ENCODE measurements at regions not wholly inside any gene's neighbourhood (a gene's known extent, or its start where the extent isn't known, plus 50 kb on each side); places are given as distances from the start of the nearest gene placed in this dataset.

DNA sequence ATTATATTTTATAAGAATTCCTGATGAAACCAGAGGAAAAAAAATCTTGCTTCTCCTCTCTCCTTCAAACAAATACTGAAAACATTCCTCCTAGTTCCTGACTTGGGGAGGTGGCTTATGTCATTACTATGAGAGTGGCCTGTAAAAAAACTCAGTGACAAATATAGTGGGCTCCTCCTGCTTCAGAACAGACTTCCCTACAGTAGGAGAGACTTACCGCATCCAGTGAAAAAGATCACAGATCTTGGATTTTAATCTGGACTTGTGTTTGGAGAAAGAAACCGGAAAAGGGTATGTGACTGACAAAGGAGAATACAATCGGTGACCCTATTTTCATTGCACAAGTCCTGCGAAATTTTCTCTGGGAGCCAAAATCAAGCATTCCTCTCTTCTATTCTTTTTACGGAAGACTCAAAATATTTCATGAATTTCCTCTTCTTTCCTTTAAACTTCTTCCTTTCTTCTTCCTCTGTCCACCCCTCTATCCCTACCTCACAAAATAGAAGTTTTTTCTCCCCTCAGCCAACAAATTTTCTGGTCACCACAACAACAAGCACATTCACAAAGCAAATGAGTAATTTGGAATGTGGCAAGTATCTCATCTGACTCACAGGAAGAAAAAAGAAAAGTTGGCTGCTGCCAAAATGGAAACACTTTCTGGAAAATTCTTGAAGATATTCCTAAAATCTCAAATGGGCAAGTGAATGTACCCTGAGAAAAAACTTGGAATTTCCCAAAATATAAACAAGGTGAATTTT, 185.1 kb upstream of the CDKN3 start:
- DNase-seq = no peak

DNA sequence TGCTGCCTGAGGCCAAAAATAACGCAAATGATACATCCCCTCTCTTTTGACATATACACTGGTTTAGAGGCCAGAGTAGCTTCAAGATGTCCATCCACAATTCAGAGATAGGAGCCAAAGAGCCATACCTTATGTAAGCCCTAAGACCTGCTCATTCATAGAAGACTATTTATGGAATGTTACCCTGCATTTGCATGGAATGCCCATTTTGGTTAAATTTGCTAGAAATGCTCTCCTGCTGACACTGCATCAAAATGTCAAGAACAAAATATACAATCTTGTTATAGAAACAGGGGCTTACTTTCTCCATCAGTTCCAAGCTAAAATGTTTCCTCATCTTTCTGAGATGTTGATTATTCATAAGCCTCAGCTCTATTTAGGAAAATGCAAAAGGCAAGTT, 183.3 kb upstream of the CDKN3 start:
- no peak for DNase-seq

DNA sequence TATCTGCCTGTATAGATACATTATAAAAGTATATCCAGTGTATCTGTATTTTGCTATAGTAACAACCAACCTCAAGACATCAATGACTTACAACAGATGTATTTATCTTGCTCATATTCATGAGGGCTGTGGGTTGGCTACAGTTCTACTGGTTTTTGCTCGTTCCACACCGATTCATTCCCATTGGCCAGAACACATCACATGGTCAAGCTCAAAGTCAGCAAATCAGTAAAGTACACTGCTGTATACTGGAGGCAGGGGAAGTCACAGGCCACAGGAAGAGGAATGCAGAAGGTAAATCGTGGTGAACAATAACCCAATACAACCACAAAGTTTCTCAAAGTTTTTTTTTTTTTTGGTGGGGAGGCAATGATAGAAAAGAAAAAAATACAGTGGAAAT, 180.0 kb upstream of the CDKN3 start:
- no peak for DNase-seq

DNA sequence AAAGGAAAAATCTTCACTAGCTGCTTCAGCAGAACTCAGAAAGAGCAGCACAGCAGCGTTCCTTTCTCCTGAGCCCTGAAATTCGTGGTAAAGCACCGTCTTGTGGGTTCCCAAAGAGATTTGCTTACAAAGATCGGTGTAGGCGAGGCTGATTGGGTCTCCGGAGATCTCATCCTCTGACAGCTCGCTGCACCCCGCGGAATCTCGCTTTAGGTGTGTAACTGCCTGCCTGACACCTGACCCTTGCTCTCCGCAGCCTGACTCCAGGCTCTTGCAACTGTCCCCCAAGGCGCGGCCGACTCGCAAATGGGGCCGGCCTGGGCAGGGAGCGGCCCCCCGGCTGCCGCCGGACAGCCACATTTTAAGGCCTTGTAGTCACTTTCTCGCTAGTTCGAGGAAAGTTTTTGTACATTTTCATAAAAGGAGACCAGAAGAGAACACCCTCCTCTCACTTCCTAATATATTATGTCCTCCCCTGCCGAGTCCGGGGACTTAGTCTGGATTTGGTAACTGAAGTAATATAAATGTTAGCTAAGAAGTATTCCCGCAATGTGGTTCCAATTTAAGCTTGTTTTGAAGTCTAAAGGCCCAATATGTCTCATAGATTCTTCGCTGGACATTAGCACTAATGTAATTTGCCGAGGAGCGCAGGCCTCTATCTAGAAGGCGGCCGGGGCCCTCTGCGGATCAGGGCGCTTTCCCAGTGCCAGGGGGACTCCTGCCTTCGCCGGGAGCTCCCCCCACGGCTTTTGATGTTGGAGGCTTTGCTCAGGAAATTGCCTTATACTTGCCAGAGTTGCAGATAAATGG, 177.3 kb upstream of the CDKN3 start:
- DNase-seq = no peak

DNA sequence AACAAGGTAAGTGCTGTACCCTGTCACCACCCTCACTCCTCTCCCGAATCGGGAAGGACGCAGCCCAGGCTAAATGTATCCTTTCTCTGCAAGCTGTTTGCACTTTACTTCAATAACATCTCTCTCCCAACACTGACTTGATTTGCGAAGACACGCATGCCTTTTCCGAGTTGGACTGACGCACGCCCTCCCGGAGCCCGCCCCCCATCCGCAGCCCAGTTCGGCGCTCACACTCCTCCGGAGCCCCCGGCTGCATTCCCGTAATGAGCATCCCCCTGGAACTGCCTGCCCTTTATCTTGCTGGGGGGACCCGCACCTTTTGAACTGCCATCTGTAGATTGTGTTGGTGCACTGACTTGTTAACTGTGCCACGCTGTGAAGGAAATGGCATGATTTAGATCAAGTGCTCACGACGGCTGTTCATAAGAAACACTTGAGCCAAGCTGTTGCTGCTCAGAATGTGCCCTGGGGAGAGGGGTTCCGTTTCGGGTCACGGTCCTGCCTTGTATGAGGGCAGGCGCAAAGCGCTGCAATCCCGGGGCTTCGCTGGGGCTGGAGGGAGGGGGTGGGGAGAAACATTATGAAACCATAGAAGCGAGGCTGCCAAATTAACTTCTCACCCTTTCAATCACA, 176.6 kb upstream of the CDKN3 start:
- no peak for DNase-seq

DNA sequence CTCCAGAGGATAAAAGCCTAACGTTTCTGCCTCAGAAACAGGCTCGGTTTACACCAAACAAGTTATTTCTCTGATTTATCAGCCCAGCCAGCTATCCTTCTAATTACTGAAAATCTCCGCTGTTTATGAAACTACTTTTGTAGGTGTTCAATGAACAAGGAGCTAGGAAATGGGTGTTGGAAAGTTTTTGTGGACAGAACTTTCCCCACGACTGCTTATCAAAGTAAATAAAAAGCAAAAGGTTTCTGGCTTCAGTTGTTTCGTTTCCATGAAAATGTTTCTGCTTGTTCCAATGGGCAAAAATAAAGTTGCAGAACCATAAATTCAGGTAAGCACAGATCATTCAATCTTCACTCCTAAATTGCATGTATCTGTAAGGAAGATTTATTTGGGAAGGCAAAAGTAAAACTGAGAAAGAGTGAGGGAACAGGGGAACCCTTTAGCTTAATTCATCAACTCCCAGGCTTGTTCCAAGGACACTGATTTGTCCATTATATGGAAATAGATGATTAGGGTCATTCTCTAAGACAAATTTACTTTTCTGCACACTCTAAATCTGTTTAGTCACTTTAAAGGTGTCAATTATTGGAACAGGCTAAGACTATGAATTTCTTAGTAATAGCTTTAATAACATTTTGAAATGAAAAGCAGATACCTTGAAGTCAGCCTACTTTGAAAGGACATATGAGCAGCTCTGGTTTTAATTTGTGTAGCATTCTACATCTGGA, 175.9 kb upstream of the CDKN3 start:
- no peak for DNase-seq

DNA sequence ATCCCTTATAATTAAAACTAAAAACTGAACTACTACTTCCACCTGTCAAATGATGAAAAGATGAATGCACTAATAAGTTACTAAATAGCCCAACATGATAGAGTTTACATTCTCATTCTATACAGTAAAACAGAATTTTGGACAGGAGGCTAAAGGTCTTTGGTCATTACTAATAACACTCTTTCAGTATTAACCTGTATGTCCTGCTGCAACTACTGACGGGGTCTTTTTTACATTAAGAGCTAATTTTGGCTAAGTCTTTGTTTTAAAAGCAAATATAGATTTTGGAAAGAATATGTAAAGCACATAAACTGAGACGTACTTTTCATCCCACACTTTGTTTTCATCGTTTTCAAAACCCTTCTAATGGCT, 175.4 kb upstream of the CDKN3 start:
- no peak for DNase-seq

DNA sequence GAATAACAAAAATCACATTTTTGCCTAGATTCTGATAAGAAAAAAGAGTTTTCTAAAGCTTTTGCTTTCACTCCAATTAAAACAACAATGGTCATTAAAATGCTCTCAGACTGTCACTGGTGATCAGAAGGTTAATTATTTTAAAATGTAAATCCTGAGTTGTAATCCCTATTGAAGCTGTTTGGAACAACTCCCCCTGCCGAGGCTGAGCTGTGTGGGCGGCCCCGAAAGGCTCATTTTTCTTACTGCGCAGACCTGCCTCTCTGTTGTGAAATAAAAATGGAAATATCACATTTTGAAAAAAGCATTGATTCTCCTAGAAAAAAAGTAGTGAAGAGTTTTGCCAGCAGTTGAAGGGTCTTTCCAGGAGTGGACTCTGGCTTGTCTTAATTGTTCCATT, 174.8 kb upstream of the CDKN3 start:
- no peak for DNase-seq

DNA sequence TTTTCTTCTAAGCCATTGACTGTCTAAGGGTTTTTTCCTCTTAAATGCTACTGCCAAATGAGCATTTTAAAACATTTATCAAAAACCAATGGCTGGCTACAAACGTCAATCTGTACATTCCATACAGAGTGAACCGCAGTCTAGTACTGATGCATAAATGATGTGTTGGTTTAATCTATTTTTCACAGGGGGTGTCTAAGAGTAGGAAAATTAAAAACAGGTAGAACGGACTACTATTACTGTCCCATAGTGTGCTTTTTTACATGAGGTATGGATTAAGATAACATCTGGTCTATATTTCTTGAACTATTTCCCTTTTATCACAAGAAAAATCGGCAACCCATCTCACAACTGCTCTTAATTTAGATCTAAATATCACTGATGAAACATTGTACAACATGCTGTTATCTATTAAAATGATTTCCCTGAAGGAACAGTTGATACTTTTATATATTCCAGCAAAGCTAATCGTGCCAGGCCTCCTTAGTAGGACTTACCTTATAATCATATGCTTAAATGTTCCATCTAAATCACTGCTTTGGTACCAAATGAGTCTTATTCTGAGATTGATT, 172.9 kb upstream of the CDKN3 start:
- no peak for DNase-seq

DNA sequence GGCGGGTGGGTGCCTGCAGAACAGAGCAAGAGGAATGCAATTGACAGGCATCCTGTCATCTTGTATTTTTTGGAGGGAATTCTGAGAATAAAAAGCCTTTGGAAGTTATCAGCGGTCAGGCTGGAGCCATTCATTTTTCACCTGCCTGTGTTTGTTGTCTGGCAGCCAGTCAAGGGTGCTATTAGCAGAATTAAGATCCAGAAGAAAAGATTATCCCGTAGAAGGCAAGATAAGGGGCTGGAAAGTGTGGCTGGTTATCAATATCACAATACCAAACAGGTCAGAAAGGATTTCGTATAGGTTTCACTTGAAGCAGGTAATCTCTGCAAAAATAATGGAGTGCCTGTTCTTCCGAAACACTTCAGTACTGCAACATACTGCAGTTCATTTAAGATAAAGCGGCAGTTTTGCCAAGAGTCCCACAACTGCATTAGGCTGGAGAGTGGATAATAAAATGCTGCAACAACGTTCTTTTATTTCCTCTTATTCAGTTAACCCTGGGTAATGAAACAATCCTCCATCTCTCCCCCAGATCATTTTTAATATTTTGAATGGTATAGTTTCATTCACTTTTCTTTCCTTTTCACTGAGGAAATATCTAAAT, 171.2 kb upstream of the CDKN3 start:
- DNase-seq = no peak

DNA sequence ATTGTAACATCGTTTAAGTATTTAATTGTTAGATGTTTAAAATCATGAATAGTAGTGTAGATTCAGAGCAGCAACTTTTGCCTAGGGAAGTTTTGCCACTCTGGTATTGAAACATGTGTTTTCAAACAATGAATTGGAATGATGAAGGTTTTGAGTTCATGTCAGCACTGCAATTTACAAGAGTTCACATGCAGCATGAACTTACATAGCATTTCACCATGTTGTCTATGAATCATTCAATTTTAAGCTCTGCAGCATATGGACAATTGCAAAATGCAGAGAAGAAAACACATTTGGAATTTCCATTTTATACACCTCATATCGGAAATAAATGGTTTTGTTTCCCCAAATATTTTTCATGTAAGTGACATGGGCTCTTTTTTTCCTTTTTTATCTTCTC, 170.7 kb upstream of the CDKN3 start:
- DNase-seq = no peak

DNA sequence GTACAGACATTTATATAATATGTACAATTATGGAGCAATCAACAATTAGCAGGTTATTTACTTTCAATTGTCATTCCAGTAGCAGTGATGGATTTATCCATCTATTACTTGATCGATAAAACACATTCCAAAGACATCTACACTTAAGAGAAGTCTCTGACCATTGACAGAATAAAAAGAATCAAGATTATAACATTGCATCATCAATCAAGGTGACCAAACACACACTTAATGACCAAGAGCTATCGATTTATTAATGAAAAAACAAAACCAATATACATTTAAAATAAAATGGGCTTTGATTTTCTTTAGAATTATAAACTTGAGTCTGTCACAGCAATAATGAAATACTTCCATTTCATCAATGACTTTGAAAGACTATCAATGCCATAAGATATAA, 170.2 kb upstream of the CDKN3 start:
- no peak for DNase-seq

DNA sequence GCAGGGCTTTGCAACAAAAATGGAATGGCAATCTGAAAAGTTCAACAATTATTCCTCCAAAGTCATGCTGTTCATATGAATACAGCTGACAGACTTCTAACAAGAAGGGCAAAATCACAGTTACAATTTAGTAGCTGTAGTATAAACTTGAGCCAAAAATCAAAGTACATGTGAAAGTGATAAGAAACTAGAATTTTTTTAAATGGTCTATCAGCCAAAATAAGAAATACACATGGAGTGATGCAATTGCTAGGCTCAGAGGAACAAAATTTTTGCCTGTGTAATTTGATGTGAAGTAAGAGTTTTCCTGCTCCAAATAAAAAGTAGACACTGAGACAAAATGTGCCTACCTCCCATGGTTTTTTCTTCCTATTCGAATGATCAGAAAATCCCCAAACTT, 167.7 kb upstream of the CDKN3 start:
- DNase-seq = no peak

DNA sequence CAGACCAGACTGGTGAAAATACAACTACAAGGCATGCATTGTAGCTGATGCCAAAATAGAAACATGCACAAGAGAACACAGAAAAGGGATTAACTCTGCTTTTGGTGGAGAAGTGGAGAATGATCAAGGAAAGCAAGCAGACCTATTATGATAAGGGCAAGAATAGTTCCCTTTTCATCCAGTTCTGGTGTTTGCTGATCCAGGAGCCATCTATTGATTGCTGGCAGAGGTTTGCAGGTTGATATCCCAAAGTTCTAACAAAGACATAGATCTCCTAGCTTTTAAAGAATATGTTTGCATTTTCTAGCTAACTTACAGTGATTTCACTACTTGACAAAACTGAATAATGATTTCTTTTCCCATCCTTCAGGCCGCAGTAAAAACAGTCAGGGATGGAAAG, 166.2 kb upstream of the CDKN3 start:
- DNase-seq = no peak

DNA sequence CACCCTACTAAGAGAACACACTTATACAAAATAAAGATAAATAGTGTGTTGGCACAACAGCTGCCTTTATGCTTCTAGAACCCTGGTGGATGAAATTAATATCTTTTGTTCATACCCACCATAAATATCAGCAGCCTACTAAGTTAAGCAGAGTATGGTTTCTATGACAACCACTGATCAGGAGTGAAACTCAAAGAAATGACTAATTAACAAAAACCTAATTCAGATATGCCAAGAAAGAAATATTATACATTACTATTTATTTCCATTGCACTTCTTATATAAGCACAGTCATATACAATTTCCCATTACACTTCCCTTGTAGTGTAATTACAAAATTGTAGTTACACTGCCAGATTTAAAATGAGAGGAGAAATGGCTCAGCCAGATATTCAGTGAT, 164.1 kb upstream of the CDKN3 start:
- DNase-seq = no peak

DNA sequence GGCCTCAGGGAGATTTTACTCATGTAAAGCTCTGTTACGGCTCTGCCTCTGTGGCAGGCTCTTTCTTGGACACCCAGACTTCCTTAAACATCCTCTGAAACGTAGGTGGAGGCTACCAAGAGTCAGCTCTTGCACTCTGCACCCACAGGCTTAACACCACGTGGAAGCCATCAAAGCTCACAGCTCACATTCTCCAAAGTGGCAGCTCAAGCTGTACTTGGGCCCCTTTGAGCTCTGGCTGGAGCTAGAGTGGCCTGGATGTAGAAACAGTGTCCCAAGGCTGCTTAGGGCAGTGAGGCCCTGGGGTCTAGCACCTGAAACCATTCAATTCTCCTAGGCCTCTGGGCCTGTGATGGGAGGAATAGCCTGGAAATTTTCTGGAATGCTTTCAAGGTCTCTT, 155.3 kb upstream of the CDKN3 start:
- no peak for DNase-seq

DNA sequence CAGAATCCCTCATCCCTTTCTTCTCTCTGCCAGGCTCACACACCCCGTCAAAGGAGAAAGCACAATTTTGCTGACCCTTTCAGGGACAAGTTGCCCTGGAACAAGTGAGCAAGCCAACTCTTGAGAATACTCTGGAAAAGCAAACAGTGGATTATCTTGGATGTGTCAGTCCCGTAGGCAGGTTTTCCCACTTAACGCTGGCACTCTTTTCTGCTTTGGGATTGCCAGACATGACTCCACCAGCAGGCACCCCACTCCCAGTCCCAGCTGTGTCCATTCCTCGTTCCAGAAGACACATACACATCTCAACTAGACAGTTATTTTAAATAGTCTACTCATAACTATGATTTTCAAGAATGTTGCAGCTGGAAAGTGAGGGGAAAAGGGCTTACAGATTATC, 145.5 kb upstream of the CDKN3 start:
- DNase-seq = no peak

DNA sequence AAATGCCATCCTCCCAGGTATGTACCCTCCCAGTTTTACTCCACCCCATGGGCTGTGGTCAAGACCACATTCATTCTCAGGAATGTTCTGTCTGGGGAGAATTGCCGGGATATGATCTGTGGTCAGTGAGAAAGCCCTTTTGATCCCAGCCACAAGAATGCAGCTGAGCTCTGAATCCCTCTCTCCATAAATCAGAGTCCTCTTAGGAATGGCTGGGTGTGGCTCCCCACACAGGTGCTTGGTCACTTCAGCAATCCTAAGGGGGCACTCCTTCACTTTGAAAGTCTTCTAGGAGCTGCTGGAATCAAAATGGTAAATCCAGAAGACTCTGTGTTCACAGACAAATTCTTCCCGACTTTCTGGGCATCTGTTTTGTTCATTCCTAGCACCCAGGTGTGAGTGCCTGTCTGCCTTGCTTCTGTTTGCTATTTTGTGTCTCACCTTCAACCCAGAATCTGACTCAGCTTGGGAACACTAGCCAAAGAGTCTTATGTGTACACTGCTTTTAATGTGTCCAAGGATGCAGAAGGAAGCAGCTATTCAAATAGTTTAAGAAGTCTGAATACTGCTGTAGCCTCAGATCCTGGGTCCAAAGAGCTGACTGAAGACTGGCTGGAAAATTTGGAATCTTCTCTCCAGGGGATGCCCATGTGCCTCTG, 144.6 kb upstream of the CDKN3 start:
- no peak for DNase-seq

DNA sequence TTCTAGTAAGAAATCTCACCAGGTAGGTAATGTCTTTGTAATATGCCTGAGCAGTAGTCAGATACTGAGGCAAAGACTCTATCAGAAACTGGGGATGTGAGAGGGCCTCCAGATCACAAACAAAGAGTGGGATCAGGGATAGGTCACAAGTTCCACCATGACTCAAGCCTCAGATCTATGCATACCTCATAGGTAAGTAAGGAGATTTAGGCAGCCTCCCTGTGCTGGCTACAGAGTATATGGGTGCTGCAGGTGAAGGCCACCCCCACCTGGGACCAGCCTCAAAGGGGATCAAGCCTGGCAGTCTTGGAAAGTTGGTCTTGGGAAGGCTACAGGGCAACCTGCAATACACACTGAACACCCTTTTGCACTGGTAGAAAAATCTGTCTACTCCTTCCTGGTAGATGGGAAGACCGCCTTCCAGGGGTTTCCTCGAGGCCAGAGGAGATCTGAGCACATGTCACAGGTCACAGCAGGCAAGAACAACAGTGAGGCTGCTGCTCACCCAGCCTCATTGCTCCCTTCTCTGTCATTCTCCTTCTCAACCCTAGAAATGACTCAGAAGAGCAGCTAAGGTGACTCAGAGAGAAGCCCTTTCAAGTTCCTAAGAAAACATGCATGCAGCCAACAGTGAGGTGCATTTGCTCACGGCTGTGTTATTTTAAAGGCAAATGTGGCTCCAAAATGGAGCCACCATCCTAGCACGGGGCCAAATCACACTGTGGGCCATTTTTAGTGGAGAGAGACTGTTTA, 143.4 kb upstream of the CDKN3 start:
- no peak for DNase-seq

DNA sequence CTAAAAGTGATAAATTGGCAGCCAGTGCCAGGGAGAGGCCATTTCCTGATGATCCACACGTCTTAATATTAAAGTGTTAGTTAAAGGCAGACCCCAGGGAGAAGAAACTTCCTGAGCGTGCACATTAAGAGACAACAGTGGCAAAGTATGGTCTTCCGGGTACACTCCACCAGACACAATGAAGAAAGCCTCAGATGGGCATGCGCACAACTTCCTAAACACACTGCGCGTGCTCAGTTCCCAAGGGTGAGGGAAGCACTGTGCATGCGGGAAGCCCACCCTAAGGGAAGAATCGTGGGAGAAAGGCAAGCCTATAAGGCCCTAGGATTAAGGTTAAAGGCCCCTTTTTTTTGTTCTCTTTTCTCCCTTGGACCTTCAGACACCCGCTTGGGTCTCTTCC, 140.7 kb upstream of the CDKN3 start:
- DNase-seq = no peak

DNA sequence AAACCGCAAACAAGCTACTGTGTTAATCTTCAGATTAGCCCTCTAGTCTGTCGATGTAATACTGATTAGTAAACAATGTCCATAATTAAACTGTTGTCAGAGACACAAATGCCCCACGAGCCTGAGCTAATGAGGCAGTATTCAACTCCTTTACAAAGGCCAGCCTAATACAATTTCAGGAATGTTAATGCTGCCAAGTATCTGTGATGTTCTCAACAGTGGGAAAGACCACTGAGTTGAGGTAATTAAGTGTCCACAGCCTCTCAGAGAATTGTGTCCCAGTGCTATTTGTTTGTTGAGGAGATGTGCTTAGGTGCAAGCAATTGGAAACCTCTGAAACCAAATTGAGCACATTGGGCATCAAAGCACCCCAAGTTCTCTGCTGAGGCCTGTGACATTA, 139.4 kb upstream of the CDKN3 start:
- DNase-seq = no peak

Measured in CD4-positive, alpha-beta T cell treated with Interleukin-4 for 1 hour (primary cell).